Progenitor cell of endocrine pancreas (in vitro differentiated cells): ENCODE measurements at regions not wholly inside any gene's neighbourhood (a gene's known extent, or its start where the extent isn't known, plus 50 kb on each side); places are given as distances from the start of the nearest gene placed in this dataset.
"Not testable (repeated sequence)": the region's sequence is repeated elsewhere in the genome, so short reads cannot be mapped to it uniquely, and the experiment has no call there.

Experiments used
- DNase-seq: peaks from one replicate; pipeline ENCODE4 v3.0.0; 2021; ENCODE audit warnings: low spot score; ENCODE audit not compliant: unreplicated experiment
- H3K27ac Mint-ChIP-seq: 2 replicates; pipeline ENCODE4 v1.8.0; 2021; ENCODE audit warnings: mild to moderate bottlenecking, moderate library complexity, mixed read lengths
- H3K27me3 Mint-ChIP-seq: 2 replicates; pipeline ENCODE4 v1.8.0; 2021; ENCODE audit warnings: mixed read lengths
- H3K36me3 Mint-ChIP-seq: 2 replicates; pipeline ENCODE4 v1.8.0; 2022; ENCODE audit warnings: mixed read lengths; ENCODE audit not compliant: insufficient read depth
- H3K4me1 Mint-ChIP-seq: 2 replicates; pipeline ENCODE4 v1.8.0; 2021; ENCODE audit warnings: low read depth, mixed read lengths
- H3K4me3 Mint-ChIP-seq: 2 replicates; pipeline ENCODE4 v1.8.0; 2021; ENCODE audit warnings: low read depth, mild to moderate bottlenecking, moderate library complexity, mixed read lengths
- H3K9me3 Mint-ChIP-seq: 2 replicates; pipeline ENCODE4 v1.8.0; 2021; ENCODE audit warnings: low read depth, mixed read lengths
- TF ChIP-seq, protein P1 (sequence below): fragments of 200-600 bp; sonication (generic); IDR thresholded peaks from one replicate; pipeline ENCODE4 v1.5.0; 2021; ENCODE audit warnings: antibody characterized with exemption, mild to moderate bottlenecking; ENCODE audit not compliant: unreplicated experiment

DNA sequence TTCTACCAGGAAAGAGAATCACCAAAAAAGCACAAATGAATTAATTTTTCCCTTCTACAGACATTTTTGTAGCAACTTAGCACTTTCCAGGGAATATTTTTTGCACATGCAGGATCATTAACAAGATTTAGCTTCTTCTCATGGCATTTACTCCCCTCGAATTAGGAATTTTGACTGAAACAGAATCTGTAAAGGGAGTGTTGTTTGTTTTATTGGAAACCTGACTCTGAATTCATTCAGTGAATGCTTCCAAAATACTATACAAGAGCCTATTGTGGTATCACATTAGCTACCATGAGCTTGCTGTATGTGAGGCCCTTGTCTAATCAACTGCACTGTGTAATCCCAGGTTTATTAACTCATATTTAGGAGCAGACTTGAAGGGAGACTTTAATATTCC is 130.4 kb upstream of the ATP10A start:
- no peak overlapping the region for H3K4me3 Mint-ChIP-seq

GRCh38 chr15:25990220-25990619 is 127.1 kb upstream of the ATP10A start:
- DNase-seq = no peak
- Mint-ChIP-seq H3K27me3 (no peaks in the 10 kb centered on the region), H3K4me3 (no peak overlapping the region), H3K36me3 (no peaks in the 10 kb centered on the region), H3K4me1 (peaks cover 3% of the 10 kb centered on the region), H3K27ac (no peak overlapping the region), H3K9me3 (peaks cover 4% of the 10 kb centered on the region)
- TF ChIP-seq, protein P1, sequence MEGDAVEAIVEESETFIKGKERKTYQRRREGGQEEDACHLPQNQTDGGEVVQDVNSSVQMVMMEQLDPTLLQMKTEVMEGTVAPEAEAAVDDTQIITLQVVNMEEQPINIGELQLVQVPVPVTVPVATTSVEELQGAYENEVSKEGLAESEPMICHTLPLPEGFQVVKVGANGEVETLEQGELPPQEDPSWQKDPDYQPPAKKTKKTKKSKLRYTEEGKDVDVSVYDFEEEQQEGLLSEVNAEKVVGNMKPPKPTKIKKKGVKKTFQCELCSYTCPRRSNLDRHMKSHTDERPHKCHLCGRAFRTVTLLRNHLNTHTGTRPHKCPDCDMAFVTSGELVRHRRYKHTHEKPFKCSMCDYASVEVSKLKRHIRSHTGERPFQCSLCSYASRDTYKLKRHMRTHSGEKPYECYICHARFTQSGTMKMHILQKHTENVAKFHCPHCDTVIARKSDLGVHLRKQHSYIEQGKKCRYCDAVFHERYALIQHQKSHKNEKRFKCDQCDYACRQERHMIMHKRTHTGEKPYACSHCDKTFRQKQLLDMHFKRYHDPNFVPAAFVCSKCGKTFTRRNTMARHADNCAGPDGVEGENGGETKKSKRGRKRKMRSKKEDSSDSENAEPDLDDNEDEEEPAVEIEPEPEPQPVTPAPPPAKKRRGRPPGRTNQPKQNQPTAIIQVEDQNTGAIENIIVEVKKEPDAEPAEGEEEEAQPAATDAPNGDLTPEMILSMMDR = no peak

More for the DNA sequence above, 130.4 kb upstream of the ATP10A start:
- no peak for DNase-seq
- Mint-ChIP-seq H3K4me1 (peaks cover 3% of the 10 kb centered on the region), H3K27me3 (no peaks in the 10 kb centered on the region), H3K9me3 (peaks cover 6% of the 10 kb centered on the region), H3K27ac (no peak overlapping the region), H3K36me3 (no peaks in the 10 kb centered on the region)
- TF ChIP-seq, protein P1 = no peak

GRCh38 chr15:25989327-25989726 is 126.2 kb upstream of the ATP10A start:
- TF ChIP-seq, protein P1 = no peak
- Mint-ChIP-seq H3K27me3 (no peaks in the 10 kb centered on the region), H3K36me3 (no peaks in the 10 kb centered on the region), H3K9me3 (peaks cover 4% of the 10 kb centered on the region), H3K4me1 (peaks cover 3% of the 10 kb centered on the region), H3K4me3 (no peak overlapping the region), H3K27ac (no peak overlapping the region)
- peak; percentile 11 for DNase-seq

DNA sequence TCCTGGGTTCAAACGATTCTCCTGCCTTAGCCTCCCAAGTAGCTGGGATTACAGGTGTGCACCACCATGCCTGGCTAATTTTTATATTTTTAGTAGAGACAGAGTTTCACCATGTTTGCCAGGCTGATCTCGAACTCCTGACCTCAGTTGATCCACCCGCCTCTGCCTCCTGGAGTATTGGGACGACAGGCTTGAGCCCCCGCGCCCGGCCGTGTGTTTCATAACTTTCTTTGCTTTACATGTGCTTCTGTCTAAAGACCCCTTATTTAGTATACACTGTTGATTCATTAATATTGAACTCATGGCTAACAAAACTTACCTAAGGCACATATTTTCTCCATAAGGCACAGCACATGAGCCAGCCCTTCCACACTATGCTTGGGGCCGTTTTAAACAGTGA is 125.6 kb upstream of the ATP10A start:
- not testable (repeated sequence) for H3K4me3 Mint-ChIP-seq, DNase-seq, H3K4me1 Mint-ChIP-seq, H3K27me3 Mint-ChIP-seq, H3K27ac Mint-ChIP-seq, H3K36me3 Mint-ChIP-seq, H3K9me3 Mint-ChIP-seq

DNA sequence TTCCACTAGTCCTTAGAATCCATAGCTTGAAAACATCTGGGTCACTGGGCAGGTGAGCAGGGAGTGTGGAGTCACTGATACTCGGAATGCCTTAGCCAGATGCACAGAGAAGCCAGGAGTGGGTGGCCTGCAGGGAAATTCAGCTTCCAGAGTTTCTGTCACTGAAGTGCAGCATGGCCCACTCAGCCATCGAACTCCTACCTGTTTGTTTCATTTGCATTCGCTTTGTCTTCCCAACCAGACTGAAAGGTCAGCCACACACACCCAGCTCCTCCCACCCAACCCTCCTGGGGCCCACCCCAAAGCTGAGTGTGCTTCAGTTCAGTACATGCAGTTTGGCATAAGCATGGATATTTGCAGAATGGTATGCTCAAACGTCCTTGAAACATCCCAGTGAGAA is 124.5 kb upstream of the ATP10A start:
- H3K27ac Mint-ChIP-seq = no peak overlapping the region
- peaks cover 4% of the 10 kb centered on the region for H3K9me3 Mint-ChIP-seq
- H3K4me1 Mint-ChIP-seq = no peaks in the 10 kb centered on the region
- no peak for DNase-seq
- H3K27me3 Mint-ChIP-seq = no peaks in the 10 kb centered on the region
- no peak overlapping the region for H3K4me3 Mint-ChIP-seq
- TF ChIP-seq, protein P1 = no peak
- H3K36me3 Mint-ChIP-seq = no peaks in the 10 kb centered on the region

DNA sequence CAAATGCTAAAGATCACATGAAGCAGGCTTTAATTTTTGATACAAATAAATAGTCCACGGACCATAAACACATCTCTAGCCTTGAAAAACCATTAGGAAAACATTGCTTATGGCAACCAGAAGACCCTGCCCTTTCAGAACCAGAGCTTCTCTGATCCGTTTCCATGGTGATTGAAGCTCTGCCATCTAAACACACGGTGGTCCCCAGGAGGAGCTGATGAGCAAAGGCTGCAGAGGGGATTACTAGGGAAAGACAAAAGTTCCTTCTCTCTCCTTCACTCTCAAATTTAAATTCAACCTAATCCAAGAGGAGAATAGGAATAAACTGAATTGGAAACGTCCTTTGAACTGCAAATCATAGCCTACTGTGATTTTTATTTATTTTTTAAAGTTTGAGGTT is 122.0 kb upstream of the ATP10A start:
- H3K27ac Mint-ChIP-seq = no peak overlapping the region

More for the DNA sequence above, 122.0 kb upstream of the ATP10A start:
- Mint-ChIP-seq H3K36me3 (no peaks in the 10 kb centered on the region), H3K4me1 (no peaks in the 10 kb centered on the region), H3K4me3 (no peak overlapping the region), H3K9me3 (peaks cover under 1% of the 10 kb centered on the region), H3K27me3 (no peaks in the 10 kb centered on the region)
- DNase-seq = no peak
- TF ChIP-seq, protein P1 = no peak
